Kasumi-1 (cell line): ENCODE measurements at regions not wholly inside any gene's neighbourhood (a gene's known extent, or its start where the extent isn't known, plus 50 kb on each side); places are given as distances from the start of the nearest gene placed in this dataset.

Source experiments
- DNase-seq, 2 experiments: peaks; one replicate each; lab custom pipeline; 2025; lab: John Stamatoyannopoulos, UW

DNA sequence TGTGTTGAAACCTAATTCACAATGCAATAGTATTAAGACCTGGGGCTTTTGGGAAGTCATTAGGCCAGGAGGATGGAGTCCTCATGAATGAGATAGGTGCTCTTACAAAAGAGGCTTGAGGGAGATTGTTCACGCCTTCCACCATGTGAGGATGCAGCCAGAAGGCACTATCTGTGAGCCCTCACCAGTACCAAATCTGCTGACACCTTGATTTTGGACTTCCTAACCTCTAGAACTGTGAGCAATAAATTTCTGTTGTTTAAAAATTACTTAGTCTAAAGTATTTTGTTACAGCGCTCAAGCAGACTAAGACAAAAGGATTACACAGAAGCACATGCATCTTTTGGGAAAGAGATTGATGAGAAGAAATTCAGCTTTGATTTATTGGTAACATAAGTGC is 232.9 kb upstream of the NR4A3 start:
- DNase-seq = no peak

DNA sequence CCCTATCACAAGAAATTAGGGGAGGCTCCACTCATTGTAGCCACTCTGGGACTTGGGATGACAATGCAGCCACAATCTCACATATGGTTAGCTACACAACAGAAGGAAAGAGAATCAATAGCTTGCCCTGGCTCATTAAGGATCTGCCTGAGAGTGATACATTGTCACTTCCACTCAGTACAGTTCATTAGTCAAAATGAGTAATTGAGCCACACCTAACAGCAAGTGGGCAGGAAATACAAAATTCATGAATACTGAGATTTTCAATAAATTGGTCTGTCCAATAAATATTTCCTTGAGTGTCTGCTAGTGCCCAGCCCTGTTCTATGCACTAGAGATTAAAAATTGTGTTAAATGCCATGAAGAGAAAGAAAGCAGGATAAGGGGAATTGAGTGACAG is 231.3 kb upstream of the NR4A3 start:
- no peak for DNase-seq

- DNase-seq = peak; percentile 87 to 88
Observed at GRCh38 chr9:99590840-99591239, 230.8 kb upstream of the NR4A3 start.

GRCh38 chr9:99591770-99592169 is 229.9 kb upstream of the NR4A3 start:
- DNase-seq = no peak

DNA sequence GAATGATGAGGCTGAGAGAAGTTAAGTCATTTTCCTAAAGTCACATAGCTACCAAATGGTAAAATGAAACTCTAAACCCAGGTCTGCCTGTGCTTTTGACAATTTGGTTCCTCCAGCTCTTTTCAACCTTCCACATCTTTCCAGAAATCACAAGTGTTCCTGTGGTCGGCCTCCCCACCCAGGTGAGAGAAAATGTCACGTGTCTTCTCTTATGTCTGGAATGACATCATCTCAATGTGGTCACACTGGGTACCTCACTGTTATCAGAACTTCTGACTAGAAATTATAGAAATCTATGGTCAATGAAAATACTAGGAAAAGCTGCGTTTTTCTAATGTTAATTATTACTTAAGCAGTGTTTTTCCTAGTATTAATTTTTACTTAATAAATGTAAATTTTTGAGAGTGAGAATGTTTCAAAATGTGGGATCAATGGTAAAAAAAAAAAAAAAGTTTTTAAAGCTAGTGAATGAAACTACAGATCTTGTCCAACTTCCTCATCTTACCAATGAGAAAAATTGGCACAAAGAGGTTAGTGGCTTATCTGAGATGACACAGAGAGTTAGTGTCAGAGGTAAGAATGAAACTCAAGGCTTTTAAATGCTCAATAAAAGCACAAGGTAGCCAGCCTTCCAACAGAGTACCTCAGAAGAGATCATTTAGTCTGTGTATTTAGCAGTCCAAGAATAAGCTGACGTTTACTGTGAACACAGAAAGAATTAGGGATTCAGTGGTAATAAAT is 228.7 kb upstream of the NR4A3 start:
- peak; percentile 5 to 23 for DNase-seq

GRCh38 chr9:99593610-99594009 is 228.1 kb upstream of the NR4A3 start:
- DNase-seq = no peak

DNA sequence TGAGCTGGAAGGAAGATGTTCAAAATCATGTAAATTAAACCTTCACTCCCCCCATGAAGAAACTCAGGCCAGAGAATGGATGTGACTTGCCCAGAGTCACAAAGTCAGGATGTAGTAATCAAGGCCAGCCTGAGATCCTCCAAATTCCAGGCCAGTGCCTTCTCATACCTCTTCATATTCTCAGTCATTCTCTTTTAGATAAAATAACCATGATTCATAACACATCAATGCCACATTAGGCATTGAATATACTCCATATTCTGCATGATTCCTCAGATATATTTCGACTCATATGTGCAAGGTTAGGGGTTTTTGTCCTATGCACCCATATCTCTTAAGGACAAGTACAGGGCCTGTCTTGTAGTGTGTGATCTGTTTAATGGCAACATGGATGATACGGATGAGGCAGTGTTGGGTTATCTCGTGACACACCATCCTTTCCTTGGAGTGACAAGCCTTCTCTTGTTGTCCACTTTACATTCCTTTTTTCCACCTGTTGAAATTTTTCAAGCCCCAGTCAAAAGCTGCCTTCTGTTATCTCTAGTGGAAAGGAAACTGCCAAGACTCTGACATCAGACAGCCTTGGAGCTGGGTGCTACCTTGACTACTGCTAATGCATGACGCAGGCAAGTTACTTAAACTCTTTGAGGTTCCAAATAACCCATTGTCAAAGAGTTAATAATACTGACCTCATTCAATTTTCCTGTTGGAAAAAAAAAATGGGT is 227.5 kb upstream of the NR4A3 start:
- no peak for DNase-seq

GRCh38 chr9:99595796-99596195 is 225.9 kb upstream of the NR4A3 start:
- peak; percentile 47 to 62 for DNase-seq

DNA sequence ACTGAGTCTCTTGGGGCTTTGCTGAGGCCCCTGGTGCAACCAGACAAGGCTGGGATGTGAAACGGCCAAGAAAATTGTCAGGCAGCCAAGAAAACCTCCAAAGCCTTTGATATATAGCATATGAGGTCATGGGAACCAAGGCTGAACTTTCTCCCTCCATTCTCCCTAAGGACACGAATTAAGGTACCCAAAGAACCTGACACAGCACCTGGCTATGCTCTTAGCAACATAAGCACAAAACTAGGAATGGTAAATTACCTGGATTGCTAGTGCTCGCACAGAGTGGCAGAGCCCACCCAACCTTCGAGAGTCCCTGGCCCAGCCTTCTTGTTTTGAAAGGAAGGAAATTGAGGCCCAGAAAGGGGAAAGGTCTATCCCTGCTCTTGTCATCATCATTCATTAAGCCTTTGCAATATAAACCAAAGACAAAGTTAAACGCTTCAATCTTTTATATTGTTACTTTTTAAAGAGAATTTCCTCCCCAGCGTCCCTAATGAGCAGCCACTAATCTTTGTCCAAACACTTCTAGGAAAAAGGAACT is 220.0 kb upstream of the NR4A3 start:
- DNase-seq = no peak

DNA sequence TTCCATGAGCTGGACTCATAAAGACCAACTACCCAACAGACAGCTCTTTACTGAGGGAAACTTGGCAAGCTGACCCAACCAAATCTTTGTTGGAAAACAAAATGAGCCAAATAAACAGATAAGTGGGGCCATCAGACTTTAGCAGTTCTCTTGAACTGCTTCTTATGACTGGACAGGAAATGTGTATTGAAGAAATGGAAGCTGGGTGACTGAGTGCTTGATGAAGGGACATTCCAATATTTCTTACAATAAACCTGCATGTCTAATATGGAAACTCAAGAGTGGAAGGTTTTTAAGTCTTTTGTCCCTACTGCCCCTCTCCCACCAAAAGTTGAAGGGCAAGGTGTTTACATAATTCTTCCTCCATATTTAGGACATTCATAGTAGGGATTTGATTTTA is 218.8 kb upstream of the NR4A3 start:
- no peak for DNase-seq

DNA sequence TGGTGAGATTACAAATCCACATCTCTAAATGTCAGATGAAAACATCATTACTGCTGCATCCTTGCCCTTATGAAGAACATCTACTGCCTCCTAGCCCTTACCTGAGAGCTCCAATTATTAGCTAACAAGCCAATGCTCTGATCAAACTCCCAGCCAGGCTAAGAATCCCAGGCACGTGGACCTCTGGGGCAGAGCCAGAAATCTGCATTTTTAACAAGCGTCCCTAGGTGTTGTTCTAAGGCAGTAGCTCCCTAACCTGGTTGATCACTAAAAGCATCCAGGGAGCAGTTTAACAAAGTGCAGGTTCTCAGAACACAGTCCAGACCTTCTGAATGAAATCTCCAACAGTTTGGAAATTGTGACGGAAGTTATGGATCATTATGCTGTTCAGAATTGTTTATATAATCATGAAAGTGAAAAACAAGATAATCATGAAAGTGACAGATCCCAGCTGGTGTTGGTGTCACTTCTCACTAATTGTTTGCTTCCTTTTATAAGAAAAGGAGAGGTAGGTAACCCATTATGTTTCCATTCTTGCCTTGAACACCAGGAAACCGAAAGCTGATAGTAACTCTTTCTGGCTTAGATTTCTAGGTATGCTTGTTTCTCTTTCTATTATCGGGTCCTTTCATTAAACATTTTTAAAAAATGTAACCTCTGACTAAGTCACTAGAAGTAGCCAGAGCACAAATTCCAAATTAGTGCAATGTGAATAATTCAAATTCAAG is 216.5 kb upstream of the NR4A3 start:
- DNase-seq = no peak

DNA sequence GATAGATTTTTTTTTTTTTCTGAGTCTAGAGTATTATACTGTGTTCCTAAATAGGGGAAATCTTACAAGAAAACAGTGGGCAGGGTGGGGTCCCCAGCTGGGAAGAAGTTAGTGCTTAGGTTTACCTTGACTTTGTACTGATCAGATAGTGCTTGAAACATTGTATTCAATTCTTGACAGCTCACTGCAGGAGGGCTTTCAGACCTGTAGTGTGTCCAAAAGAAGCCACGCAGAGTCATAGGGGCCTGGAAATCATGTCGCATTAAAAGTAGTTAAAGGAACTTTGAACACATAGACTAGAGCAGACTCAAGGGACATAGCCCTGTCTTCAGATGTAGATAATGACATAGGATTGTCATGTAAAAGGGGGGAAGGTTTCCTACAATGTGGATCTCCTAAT is 215.4 kb upstream of the NR4A3 start:
- no peak for DNase-seq

GRCh38 chr9:99606957-99607356 is 214.7 kb upstream of the NR4A3 start:
- DNase-seq = no peak

DNA sequence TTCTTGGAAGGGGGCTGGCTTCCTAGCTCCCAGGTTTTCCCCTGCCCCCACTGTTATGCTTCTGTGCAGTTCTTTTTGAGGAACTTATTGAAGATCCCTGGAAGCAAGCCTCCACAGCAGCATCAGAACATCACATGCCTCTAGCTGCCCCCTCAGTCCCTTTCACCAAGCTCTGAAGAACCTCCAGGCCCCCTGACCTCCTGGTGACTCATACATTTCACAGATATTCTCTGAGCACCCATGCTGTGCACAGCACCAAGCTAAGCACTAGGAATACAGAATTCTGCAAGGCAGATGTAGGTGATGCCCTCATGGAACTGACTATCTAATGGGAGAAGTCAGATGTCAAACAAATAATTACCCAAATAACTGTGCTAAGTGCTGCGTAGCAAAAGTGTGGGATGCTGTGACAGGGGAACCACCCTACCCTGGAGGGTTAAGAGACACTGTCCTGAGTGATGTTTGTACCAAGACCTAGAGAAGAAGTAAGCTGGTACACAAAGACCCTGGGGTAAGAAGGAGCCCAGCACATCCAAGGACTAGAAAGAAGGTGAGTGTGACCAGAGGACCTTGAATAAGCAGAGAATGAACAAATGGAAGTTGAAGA is 213.7 kb upstream of the NR4A3 start:
- DNase-seq = no peak

- no peak for DNase-seq
Observed at GRCh38 chr9:99614341-99614740, 207.3 kb upstream of the NR4A3 start.

GRCh38 chr9:99621040-99621439 is 200.6 kb upstream of the NR4A3 start:
- no peak for DNase-seq

GRCh38 chr9:99622679-99623078 is 199.0 kb upstream of the NR4A3 start:
- DNase-seq = no peak

GRCh38 chr9:99623780-99624364 is 197.8 kb upstream of the NR4A3 start:
- DNase-seq = no peak

DNA sequence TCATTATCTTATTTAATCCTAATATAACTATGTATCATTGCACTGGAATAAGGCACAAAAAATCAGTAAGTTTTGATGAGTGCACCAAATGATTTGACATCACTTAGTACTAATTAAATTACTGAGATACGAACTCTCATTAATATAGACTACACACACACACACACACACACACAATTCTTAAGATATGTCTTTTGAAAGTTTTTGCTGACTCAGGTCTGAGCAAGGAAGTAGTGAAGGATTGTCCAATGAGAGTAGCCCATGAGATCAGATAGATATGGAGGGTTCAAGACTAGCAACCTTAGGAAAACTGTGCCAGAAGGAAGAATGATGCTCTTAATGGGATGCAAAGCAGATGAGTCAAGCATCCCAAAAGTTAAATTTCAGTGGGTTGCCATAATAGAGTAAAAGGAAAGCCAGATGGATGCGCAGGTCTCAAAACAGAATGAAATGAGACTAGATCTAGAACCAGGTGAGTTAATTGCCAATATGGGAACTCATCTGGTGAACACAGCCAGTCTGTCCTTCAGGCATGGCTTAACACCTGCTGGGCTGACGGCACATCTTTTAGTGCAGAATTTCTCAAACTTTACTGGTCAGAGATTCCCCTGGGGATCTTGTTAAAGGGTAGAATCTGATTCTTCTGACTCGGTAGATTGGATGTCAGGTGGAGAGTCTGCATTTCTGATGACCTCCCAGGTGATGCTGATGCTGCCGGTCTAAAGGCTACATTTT is 197.0 kb upstream of the NR4A3 start:
- no peak for DNase-seq

- DNase-seq = peak; percentile 66 to 68
Observed at GRCh38 chr9:99626426-99626825, 195.3 kb upstream of the NR4A3 start.

- no peak for DNase-seq
Observed at GRCh38 chr9:99628285-99628684, 193.4 kb upstream of the NR4A3 start.
